ENCODE measurements at regions not wholly inside any gene's neighbourhood (a gene's known extent, or its start where the extent isn't known, plus 50 kb on each side); places are given as distances from the start of the nearest gene placed in this dataset.

GRCh38 chr2:239887604-239888003 is 137.5 kb downstream of the NDUFA10 start:
- TF ChIP-seq CTCF (IDR thresholded peaks at IDR 0.05) (no peak), POLR2A (IDR thresholded peaks at IDR 0.05) (no peak)
